Parathyroid adenoma (tissue), 2 donors: ENCODE measurements at regions not wholly inside any gene's neighbourhood (a gene's known extent, or its start where the extent isn't known, plus 50 kb on each side); places are given as distances from the start of the nearest gene placed in this dataset.

Experiments used
- H2AFZ ChIP-seq: fragments of 300-600 bp; sonication (generic); one replicate; pipeline ENCODE4 v1.7.0; 2017; ENCODE audit warnings: antibody characterized with exemption, mild to moderate bottlenecking
- H3K27ac ChIP-seq: fragments of 300-600 bp; sonication (generic); one replicate; pipeline ENCODE4 v1.7.0; 2017
- H3K27me3 ChIP-seq: fragments of 300-600 bp; sonication (generic); one replicate; pipeline ENCODE4 v1.7.0; 2017; ENCODE audit warnings: low read length; ENCODE audit not compliant: control insufficient read depth, insufficient read depth
- H3K36me3 ChIP-seq: fragments of 300-600 bp; sonication (generic); one replicate; pipeline ENCODE4 v1.7.0; 2017; ENCODE audit warnings: low read length; ENCODE audit not compliant: control insufficient read depth, insufficient read depth
- H3K4me1 ChIP-seq: fragments of 300-600 bp; sonication (generic); one replicate; pipeline ENCODE4 v1.7.0; 2017; ENCODE audit warnings: control low read depth
- H3K4me2 ChIP-seq: fragments of 300-600 bp; sonication (generic); one replicate; pipeline ENCODE4 v1.7.0; 2017; ENCODE audit warnings: low read length
- H3K4me3 ChIP-seq: fragments of 300-600 bp; sonication (generic); one replicate; pipeline ENCODE4 v1.7.0; 2017; ENCODE audit warnings: low read depth, low read length
- H3K79me2 ChIP-seq: fragments of 300-600 bp; sonication (generic); one replicate; pipeline ENCODE4 v1.7.0; 2017; ENCODE audit warnings: control low read depth
- H3K9ac ChIP-seq: fragments of 300-600 bp; sonication (generic); one replicate; pipeline ENCODE4 v1.7.0; 2017; ENCODE audit warnings: mild to moderate bottlenecking
- H3K9me3 ChIP-seq: fragments of 300-600 bp; sonication (generic); one replicate; pipeline ENCODE4 v1.7.0; 2017; ENCODE audit warnings: low read length; ENCODE audit not compliant: control insufficient read depth
- CTCF ChIP-seq: fragments of 300-600 bp; sonication (generic); IDR thresholded peaks from one replicate; pipeline ENCODE4 v1.7.0; 2017; ENCODE audit warnings: antibody characterized with exemption, mild to moderate bottlenecking
- donor health status: primary hyperparathyroidism.

- no peaks in the 10 kb centered on the region for H3K79me2 ChIP-seq
- H3K36me3 ChIP-seq = no peaks in the 10 kb centered on the region
- H3K4me2 ChIP-seq = no peak overlapping the region
- no peak for TF ChIP-seq CTCF
- H3K4me1 ChIP-seq = no peaks in the 10 kb centered on the region
- H3K27ac ChIP-seq = no peak overlapping the region
- no peaks in the 10 kb centered on the region for H3K27me3 ChIP-seq
- no peak overlapping the region for H3K9ac ChIP-seq
- H3K4me3 ChIP-seq = no peak overlapping the region
- H2AFZ ChIP-seq = no peak overlapping the region
- no peaks in the 10 kb centered on the region for H3K9me3 ChIP-seq
These were observed 74.8 kb upstream of the HDAC9 start for GRCh38 chr7:18420748-18421147.

- H3K4me1 ChIP-seq = no peaks in the 10 kb centered on the region
- H3K9ac ChIP-seq = no peak overlapping the region
- no peaks in the 10 kb centered on the region for H3K27me3 ChIP-seq
- no peak overlapping the region for H3K4me3 ChIP-seq
- no peak overlapping the region for H3K27ac ChIP-seq
- no peak for TF ChIP-seq CTCF
- H2AFZ ChIP-seq = no peak overlapping the region
- H3K4me2 ChIP-seq = no peak overlapping the region
- no peaks in the 10 kb centered on the region for H3K9me3 ChIP-seq
- H3K36me3 ChIP-seq = no peaks in the 10 kb centered on the region
- H3K79me2 ChIP-seq = no peaks in the 10 kb centered on the region
These were observed 74.1 kb upstream of the HDAC9 start for GRCh38 chr7:18421297-18422002.

- Histone ChIP-seq H3K36me3 (no peaks in the 10 kb centered on the region), H3K27me3 (no peaks in the 10 kb centered on the region), H3K9me3 (no peaks in the 10 kb centered on the region), H3K4me1 (no peaks in the 10 kb centered on the region), H3K4me2 (no peak overlapping the region), H2AFZ (no peak overlapping the region), H3K9ac (no peak overlapping the region), H3K79me2 (no peaks in the 10 kb centered on the region), H3K27ac (no peak overlapping the region), H3K4me3 (no peak overlapping the region)
- no peak for TF ChIP-seq CTCF
These were observed 70.3 kb upstream of the HDAC9 start for GRCh38 chr7:18425227-18425626.

DNA sequence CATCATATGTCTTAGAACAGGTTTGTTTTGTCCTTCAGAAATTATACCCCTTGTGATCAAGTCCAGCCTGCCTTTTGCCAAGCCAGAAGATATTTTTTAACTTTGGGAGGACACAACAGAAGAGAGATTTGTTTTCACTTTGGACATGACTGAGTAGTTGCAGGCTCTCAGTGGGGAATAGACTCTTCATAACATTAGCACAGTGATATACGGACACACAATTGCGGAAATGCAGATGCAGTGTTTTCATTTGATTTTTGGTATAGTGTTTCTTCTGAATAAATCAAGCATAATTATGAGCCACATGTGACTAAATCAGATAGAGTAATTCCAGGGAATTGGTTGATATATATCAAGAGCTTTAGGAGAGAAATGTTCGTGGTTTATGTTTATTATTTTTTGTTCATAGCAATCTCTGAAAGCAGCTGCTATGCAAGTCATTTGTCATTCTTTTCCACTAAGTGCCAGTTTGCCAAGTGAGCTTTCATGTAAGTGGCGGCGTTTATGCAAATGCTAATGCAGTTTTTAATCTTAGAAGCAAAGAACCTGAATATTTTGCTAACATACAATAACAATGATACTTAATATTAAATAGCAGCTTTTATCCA lies 69.6 kb upstream of the HDAC9 start:
- Histone ChIP-seq H3K36me3 (no peaks in the 10 kb centered on the region), H3K79me2 (no peaks in the 10 kb centered on the region), H3K9ac (no peak overlapping the region), H3K9me3 (no peaks in the 10 kb centered on the region), H3K4me2 (no peak overlapping the region), H3K4me1 (no peaks in the 10 kb centered on the region), H3K27ac (no peak overlapping the region), H3K4me3 (no peak overlapping the region), H2AFZ (no peak overlapping the region), H3K27me3 (no peaks in the 10 kb centered on the region)
- no peak for TF ChIP-seq CTCF
